ENCODE measurements at regions not wholly inside any gene's neighbourhood (a gene's known extent, or its start where the extent isn't known, plus 50 kb on each side); places are given as distances from the start of the nearest gene placed in this dataset.

GRCh38 chr2:235278771-235279355, 215.0 kb upstream of the AGAP1 start:
- DNase-seq (ENCODE audit: low spot score): no peak
- intact Hi-C loops (cut with DNase I): no loop called here

- intact Hi-C loops (cut with DNase I): no loop called here
These were observed 213.9 kb upstream of the AGAP1 start for GRCh38 chr2:235279965-235280364.

GRCh38 chr2:235283246-235283645, 210.6 kb upstream of the AGAP1 start:
- DNase-seq (ENCODE audit: low spot score): no peak
- intact Hi-C loops (cut with DNase I): no loop called here

More at GRCh38 chr2:235279965-235280364, 213.9 kb upstream of the AGAP1 start:
- no peak for DNase-seq (ENCODE audit: low spot score)

- intact Hi-C loops (cut with DNase I): no loop called here
- DNase-seq (ENCODE audit: low spot score): no peak
These were observed 207.0 kb upstream of the AGAP1 start for GRCh38 chr2:235286622-235287374.

- DNase-seq (ENCODE audit: low spot score): no peak
These were observed 206.5 kb upstream of the AGAP1 start for GRCh38 chr2:235287375-235287733.

GRCh38 chr2:235291461-235291860, 202.4 kb upstream of the AGAP1 start:
- DNase-seq (ENCODE audit: low spot score): no peak
- intact Hi-C loops (cut with DNase I): no loop called here

More at GRCh38 chr2:235287375-235287733, 206.5 kb upstream of the AGAP1 start:
- intact Hi-C loops (cut with DNase I): no loop called here

GRCh38 chr2:235293061-235293460, 200.8 kb upstream of the AGAP1 start:
- intact Hi-C loops (cut with DNase I): no loop called here
- no peak for DNase-seq (ENCODE audit: low spot score)

GRCh38 chr2:235295831-235296230, 198.0 kb upstream of the AGAP1 start:
- intact Hi-C loops (cut with DNase I): no loop called here
- no peak for DNase-seq (ENCODE audit: low spot score)

GRCh38 chr2:235300368-235301201, 193.3 kb upstream of the AGAP1 start:
- intact Hi-C loops (cut with DNase I): no loop called here
- DNase-seq (ENCODE audit: low spot score): no peak

- intact Hi-C loops (cut with DNase I): no loop called here
These were observed 192.4 kb upstream of the AGAP1 start for GRCh38 chr2:235301202-235302076.

GRCh38 chr2:235302263-235302662, 191.6 kb upstream of the AGAP1 start:
- DNase-seq (ENCODE audit: low spot score): no peak
- intact Hi-C loops (cut with DNase I): no loop called here

More at GRCh38 chr2:235301202-235302076, 192.4 kb upstream of the AGAP1 start:
- DNase-seq (ENCODE audit: low spot score): no peak

GRCh38 chr2:235303499-235304291, 190.1 kb upstream of the AGAP1 start:
- no peak for DNase-seq (ENCODE audit: low spot score)

GRCh38 chr2:235305678-235306077, 188.2 kb upstream of the AGAP1 start:
- DNase-seq (ENCODE audit: low spot score): no peak
- intact Hi-C loops (cut with DNase I): no loop called here

More at GRCh38 chr2:235303499-235304291, 190.1 kb upstream of the AGAP1 start:
- intact Hi-C loops (cut with DNase I): no loop called here

- intact Hi-C loops (cut with DNase I): no loop called here
- DNase-seq (ENCODE audit: low spot score): no peak
These were observed 182.8 kb upstream of the AGAP1 start for GRCh38 chr2:235311044-235311443.

- no peak for DNase-seq (ENCODE audit: low spot score)
- intact Hi-C loops (cut with DNase I): no loop called here
These were observed 181.3 kb upstream of the AGAP1 start for GRCh38 chr2:235312571-235312970.

GRCh38 chr2:235314371-235314930, 179.4 kb upstream of the AGAP1 start:
- intact Hi-C loops (cut with DNase I): no loop called here
- DNase-seq (ENCODE audit: low spot score): no peak

GRCh38 chr2:235319095-235319494, 174.7 kb upstream of the AGAP1 start:
- intact Hi-C loops (cut with DNase I): no loop called here
- no peak for DNase-seq (ENCODE audit: low spot score)

- DNase-seq (ENCODE audit: low spot score): no peak
- intact Hi-C loops (cut with DNase I): no loop called here
These were observed 173.5 kb upstream of the AGAP1 start for GRCh38 chr2:235320326-235320725.

Data from posterior vena cava (tissue), 2 donors.